Right cardiac atrium (tissue), 5 donors: ENCODE measurements at regions not wholly inside any gene's neighbourhood (a gene's known extent, or its start where the extent isn't known, plus 50 kb on each side); places are given as distances from the start of the nearest gene placed in this dataset.

Experiments used
- ATAC-seq, 2 donors: fragments of 200-7000 bp; cut with Tn5 transposase; one replicate each; pipeline versions ENCODE4 v1.8.0 to v1.9.1; 2020; ENCODE audit warnings: moderate library complexity in 2 of 2, mild to moderate bottlenecking in 1 of 2
- DNase-seq, 3 donors: peaks; one replicate each; pipeline ENCODE4 v3.0.0-alpha.2; 2020
- H3K27ac ChIP-seq: one replicate; pipeline ENCODE4 v1.5.1; 2013; ENCODE audit warnings: mild to moderate bottlenecking, low read length, control low read depth, moderate library complexity
- H3K27me3 ChIP-seq: one replicate; pipeline ENCODE4 v1.6.1; 2013; ENCODE audit not compliant: control insufficient read depth, insufficient read depth
- H3K4me1 ChIP-seq: one replicate; pipeline ENCODE4 v1.6.1; 2013; ENCODE audit warnings: low read length; ENCODE audit not compliant: control insufficient read depth, insufficient read depth
- H3K4me3 ChIP-seq: one replicate; pipeline ENCODE4 v1.5.1; 2013; ENCODE audit warnings: low read length, control low read depth
- H3K9me3 ChIP-seq: one replicate; pipeline ENCODE4 v1.6.1; 2013; ENCODE audit warnings: low read length; ENCODE audit not compliant: control insufficient read depth
- WGBS: extraction: QIAGEN DNeasy Blood & Tissue Kit; methylation state at CpG from one replicate; pipeline ENCODE4 v1.1.7; 2013; 5-methylcytosine and 5-hydroxymethylcytosine counted together
- intact Hi-C, 4 donors: fragments of 100-400 bp; cut with DNase I; formaldehyde crosslinking; loops; one replicate each; pipeline versions ENCODE4 v1.11.0 to v1.14.0; 2022 to 2023
- donor health status: healthy with polysubstance abuse.
- donor health status: DM: no; HTN: yes; CAD: no.
- donor health status: DM: no; HTN: no; CAD: no.
- donor health status: DM: no; HTN: yes; CAD: no; lungs with severe emphysema.
- donor health status: DM: yes; HTN: yes; CAD: no.

DNA sequence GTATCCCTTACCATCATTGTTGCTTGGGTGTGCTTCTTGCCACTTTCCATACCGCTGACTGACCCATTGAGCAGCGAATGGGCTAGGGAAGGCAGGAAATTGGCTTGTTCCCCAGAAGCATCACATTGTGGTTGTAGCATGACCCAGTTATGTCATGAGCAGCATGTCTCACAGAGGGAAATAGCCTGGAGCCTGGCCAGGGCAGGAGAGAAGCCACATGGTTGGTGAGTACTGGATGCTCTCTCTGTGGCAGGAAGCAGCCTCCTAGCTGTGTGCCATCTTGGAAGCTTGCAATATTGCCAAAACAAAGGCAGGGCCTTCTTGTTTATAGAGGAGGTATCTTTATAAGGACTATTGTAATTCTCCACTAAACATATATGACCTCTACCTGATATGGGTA lies 482.6 kb downstream of the PIK3C3 start:
- peak in 1 of 3 donors; percentile 52 for DNase-seq
- ATAC-seq, result no peak

GRCh38 chr18:42442656-42443055 lies 487.6 kb downstream of the PIK3C3 start:
- DNase-seq, result no peak
- no peaks in the 10 kb centered on the region for H3K27me3 ChIP-seq

More for the DNA sequence above, 482.6 kb downstream of the PIK3C3 start:
- Histone ChIP-seq H3K9me3 (no peaks in the 10 kb centered on the region), H3K4me1 (no peaks in the 10 kb centered on the region), H3K27me3 (no peaks in the 10 kb centered on the region), H3K27ac (no peak overlapping the region), H3K4me3 (no peak overlapping the region)
- intact Hi-C loops, result no loop called here
- WGBS, result 76% methylated on average over 2 of the region's 2 CpGs

GRCh38 chr18:42444349-42444748 lies 489.3 kb downstream of the PIK3C3 start:
- Histone ChIP-seq H3K4me1 (no peaks in the 10 kb centered on the region), H3K27ac (no peak overlapping the region), H3K4me3 (no peak overlapping the region), H3K9me3 (no peaks in the 10 kb centered on the region), H3K27me3 (no peaks in the 10 kb centered on the region)
- DNase-seq (no peak), ATAC-seq (no peak)
- 59% methylated on average over 1 of the region's 1 CpG for WGBS
- intact Hi-C loops, result no loop called here

More at GRCh38 chr18:42442656-42443055, 487.6 kb downstream of the PIK3C3 start:
- Histone ChIP-seq H3K9me3 (no peaks in the 10 kb centered on the region), H3K4me3 (no peak overlapping the region), H3K4me1 (no peaks in the 10 kb centered on the region), H3K27ac (no peak overlapping the region)
- no peak for ATAC-seq
- intact Hi-C loops, result no loop called here
- WGBS, result 54% methylated on average over 3 of the region's 3 CpGs

GRCh38 chr18:42445359-42445758 lies 490.3 kb downstream of the PIK3C3 start:
- 88% methylated on average over 2 of the region's 2 CpGs for WGBS
- intact Hi-C loops, result no loop called here
- no peak overlapping the region for H3K27ac ChIP-seq
- H3K27me3 ChIP-seq, result no peaks in the 10 kb centered on the region
- H3K4me3 ChIP-seq, result no peak overlapping the region
- H3K4me1 ChIP-seq, result no peaks in the 10 kb centered on the region
- ATAC-seq (no peak), DNase-seq (no peak)
- no peaks in the 10 kb centered on the region for H3K9me3 ChIP-seq

- H3K4me3 ChIP-seq, result no peak overlapping the region
- no peak overlapping the region for H3K27ac ChIP-seq
- ATAC-seq, result no peak
- intact Hi-C loops, result no loop called here
- no peak for DNase-seq
- H3K4me1 ChIP-seq, result no peaks in the 10 kb centered on the region
- H3K27me3 ChIP-seq, result no peaks in the 10 kb centered on the region
- H3K9me3 ChIP-seq, result no peaks in the 10 kb centered on the region
Measured at GRCh38 chr18:42446195-42446594, 491.2 kb downstream of the PIK3C3 start.

GRCh38 chr18:42447688-42448087 lies 492.7 kb downstream of the PIK3C3 start:
- intact Hi-C loops, result no loop called here
- ATAC-seq (no peak), DNase-seq (no peak)
- no peaks in the 10 kb centered on the region for H3K27me3 ChIP-seq
- no peaks in the 10 kb centered on the region for H3K4me1 ChIP-seq
- H3K9me3 ChIP-seq, result no peaks in the 10 kb centered on the region
- WGBS, result 91% methylated on average over 1 of the region's 1 CpG
- no peak overlapping the region for H3K4me3 ChIP-seq
- no peak overlapping the region for H3K27ac ChIP-seq

DNA sequence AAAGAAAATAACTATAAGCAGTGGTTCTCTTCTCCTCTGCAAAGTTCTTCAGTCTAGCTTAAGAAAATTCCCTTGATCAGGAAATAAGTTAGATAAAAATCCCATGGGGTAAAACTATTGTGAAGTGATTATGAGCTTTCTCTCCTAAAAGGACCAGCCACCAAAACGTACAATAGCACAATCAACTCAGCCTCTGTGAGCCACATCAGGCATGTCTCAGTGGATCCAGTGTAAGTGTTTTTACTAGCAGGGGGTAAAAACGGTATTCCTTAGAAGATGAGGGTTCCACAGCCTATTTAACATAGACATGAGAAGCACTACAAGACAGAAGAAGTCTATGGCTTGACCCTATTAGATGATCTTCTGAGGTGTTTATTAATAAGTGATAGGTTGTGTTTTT lies 503.2 kb downstream of the PIK3C3 start:
- 28% methylated on average over 2 of the region's 2 CpGs for WGBS
- intact Hi-C loops, result no loop called here
- no peak overlapping the region for H3K4me3 ChIP-seq

DNA sequence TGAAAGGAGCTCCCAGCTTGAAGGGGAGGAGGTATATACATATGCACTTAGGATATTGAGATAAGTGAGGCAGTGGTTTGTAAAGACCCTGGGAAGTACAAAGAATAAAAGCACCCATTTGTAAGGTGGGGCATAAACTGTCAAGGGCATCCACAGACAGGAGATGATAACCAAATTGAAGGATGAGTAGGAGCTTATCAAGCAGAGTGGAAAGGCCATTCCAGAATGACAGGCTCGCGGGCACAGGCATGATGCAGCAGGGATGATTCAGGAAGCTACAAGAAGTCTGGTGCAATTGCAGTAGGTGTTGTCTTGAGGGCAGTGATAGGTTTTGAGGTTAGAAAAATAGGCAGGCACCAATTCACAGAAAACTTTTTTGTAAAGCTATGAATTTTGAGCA lies 504.8 kb downstream of the PIK3C3 start:
- no peak for DNase-seq
- intact Hi-C loops, result no loop called here
- no peaks in the 10 kb centered on the region for H3K27me3 ChIP-seq
- no peak overlapping the region for H3K4me3 ChIP-seq
- ATAC-seq, result no peak
- WGBS, result 58% methylated on average over 2 of the region's 2 CpGs
- H3K4me1 ChIP-seq, result no peaks in the 10 kb centered on the region
- no peak overlapping the region for H3K27ac ChIP-seq
- H3K9me3 ChIP-seq, result no peaks in the 10 kb centered on the region

More for the DNA sequence above, 503.2 kb downstream of the PIK3C3 start:
- DNase-seq (no peak), ATAC-seq (no peak)
- no peaks in the 10 kb centered on the region for H3K27me3 ChIP-seq
- H3K4me1 ChIP-seq, result no peaks in the 10 kb centered on the region
- no peak overlapping the region for H3K27ac ChIP-seq
- no peaks in the 10 kb centered on the region for H3K9me3 ChIP-seq

DNA sequence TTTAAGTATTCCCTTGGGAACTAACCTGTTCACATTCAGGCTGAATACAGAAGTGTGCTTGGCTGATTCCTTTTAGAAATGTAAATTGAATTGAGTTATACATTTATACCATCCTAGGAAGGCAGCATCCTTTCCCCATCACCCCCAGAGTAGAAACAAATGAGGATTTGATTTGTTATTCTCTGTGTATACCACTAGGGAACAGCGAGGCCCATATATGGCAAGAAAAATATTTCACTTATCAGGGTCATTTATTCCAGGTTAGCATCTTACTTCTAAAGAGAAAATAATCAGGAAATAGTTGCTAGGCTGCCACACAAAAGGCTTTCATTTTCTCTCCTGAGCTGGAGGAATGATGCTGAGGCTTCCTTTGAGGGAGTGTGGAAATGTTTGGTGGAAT lies 516.9 kb downstream of the PIK3C3 start:
- Histone ChIP-seq H3K9me3 (no peaks in the 10 kb centered on the region), H3K4me3 (no peak overlapping the region), H3K4me1 (no peaks in the 10 kb centered on the region), H3K27me3 (no peaks in the 10 kb centered on the region), H3K27ac (no peak overlapping the region)
- 79% methylated on average over 1 of the region's 1 CpG for WGBS
- DNase-seq, result no peak
- no peak for ATAC-seq
- intact Hi-C loops, result no loop called here

- Histone ChIP-seq H3K4me1 (no peaks in the 10 kb centered on the region), H3K27ac (no peak overlapping the region), H3K9me3 (no peaks in the 10 kb centered on the region), H3K4me3 (no peak overlapping the region), H3K27me3 (no peaks in the 10 kb centered on the region)
- no peak for ATAC-seq
- 89% methylated on average over 6 of the region's 6 CpGs for WGBS
- intact Hi-C loops, result no loop called here
- no peak for DNase-seq
Measured at GRCh38 chr18:42473611-42474010, 518.6 kb downstream of the PIK3C3 start.

- intact Hi-C loops, result no loop called here
- Histone ChIP-seq H3K4me3 (no peak overlapping the region), H3K4me1 (no peaks in the 10 kb centered on the region), H3K9me3 (no peaks in the 10 kb centered on the region), H3K27me3 (no peaks in the 10 kb centered on the region), H3K27ac (no peak overlapping the region)
- no peak for ATAC-seq
- DNase-seq, result no peak
Measured at GRCh38 chr18:42474577-42474976, 519.5 kb downstream of the PIK3C3 start.

DNA sequence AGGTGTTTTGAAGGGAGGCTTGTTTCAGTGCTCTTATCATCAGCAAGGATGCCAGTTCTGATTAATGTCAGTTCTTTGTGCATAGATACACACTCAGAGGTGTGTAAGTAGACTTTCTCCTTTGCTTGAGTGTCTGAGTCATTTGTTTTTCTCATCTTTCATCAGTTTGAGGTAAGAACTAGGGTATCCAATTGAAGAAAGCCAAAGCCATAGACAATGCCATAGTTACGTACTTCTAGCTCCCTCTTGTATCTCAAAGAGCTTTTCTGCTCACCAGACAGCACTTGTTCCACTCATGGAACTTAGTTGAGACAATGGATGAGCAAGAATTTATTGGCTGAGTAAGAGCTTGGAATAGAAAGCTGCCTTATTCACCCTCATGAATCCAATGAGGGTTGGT lies 520.1 kb downstream of the PIK3C3 start:
- DNase-seq (no peak), ATAC-seq (no peak)
- WGBS, result 74% methylated on average over 1 of the region's 1 CpG

More for the DNA sequence above, 520.1 kb downstream of the PIK3C3 start:
- Histone ChIP-seq H3K27ac (no peak overlapping the region), H3K4me3 (no peak overlapping the region), H3K4me1 (no peaks in the 10 kb centered on the region), H3K9me3 (no peaks in the 10 kb centered on the region), H3K27me3 (no peaks in the 10 kb centered on the region)
- intact Hi-C loops, result no loop called here
